ENCODE measurements at regions not wholly inside any gene's neighbourhood (a gene's known extent, or its start where the extent isn't known, plus 50 kb on each side); places are given as distances from the start of the nearest gene placed in this dataset.

DNA sequence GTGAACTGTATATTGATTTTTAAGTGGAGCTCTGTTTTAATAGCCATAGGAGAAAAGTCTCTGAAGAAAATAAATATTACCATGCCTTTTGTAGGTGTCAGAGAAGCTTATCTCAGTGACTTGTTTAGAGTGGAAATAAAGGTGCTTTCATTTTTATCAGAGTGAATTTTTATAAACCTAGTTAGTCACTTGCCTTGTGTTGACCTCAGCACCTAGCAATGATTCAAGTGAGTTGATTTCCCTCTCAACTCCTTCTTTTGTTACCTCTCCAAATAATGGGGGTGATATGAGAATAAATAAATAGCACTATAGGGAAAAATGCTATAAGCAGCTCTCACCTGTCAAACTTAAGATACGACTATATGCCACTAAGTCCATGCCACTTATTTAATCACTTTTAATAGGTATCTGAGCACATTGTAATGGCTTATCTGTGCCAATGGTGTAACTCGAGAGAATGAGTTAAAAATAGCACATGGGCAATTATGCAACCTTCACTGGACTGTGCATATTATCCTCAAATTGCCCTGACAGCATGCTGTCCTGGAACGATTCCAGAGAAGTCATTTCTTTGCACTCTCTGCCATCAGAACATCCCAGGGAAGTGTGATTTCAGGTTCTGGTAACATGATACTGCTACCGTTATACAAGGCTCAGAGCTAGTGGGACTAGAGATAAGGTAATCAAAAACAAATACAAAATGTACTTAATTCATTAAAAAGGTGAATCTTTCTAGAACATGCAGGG lies 290.8 kb downstream of the CCDC85A start:
- no peak for TF ChIP-seq JUND (IDR thresholded peaks at IDR 0.05; ENCODE audit: low read depth)
- no peak for DNase-seq (ENCODE audit: low read depth in 1 of 2, low spot score in 1 of 2)
- in situ Hi-C loops (cut with HindIII; ENCODE audit: low pct_unique_long_range_greater_than_20kb, low sequenced_read_pairs), result no loop called here

- in situ Hi-C loops (cut with HindIII; ENCODE audit: low pct_unique_long_range_greater_than_20kb, low sequenced_read_pairs), result no loop called here
- no peak for DNase-seq (ENCODE audit: low read depth in 1 of 2, low spot score in 1 of 2)
- TF ChIP-seq JUND (IDR thresholded peaks at IDR 0.05; ENCODE audit: low read depth), result no peak
Measured at GRCh38 chr2:56475191-56475590, 291.4 kb downstream of the CCDC85A start.

DNA sequence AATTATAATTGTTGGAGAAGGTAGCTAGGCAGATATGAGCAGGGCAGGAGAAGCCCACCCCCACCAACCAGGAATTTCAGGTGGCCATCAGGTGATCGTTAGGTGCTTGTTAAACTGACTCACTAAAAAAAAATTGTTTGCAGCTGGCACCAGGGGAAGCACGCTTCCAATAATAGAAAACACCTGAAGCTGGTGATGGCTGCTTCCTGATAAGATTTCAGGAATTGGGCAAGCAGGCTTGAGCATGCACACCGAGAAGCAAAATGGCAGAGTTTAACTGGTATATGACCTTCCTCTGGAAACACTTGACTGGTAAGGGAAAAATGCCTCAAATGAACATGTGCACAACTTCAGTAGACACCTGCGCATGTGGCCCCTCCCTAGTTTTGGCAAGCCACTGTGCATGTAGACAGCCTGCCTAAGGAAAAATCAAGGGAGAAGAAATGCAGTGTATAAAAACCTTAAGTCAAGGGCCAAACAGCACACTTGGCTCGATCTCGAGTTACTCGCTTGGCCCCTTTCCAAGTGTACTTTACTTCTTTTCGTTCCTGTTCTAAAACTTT lies 292.8 kb downstream of the CCDC85A start:
- no peak for TF ChIP-seq JUND (IDR thresholded peaks at IDR 0.05; ENCODE audit: low read depth)
- in situ Hi-C loops (cut with HindIII; ENCODE audit: low pct_unique_long_range_greater_than_20kb, low sequenced_read_pairs), result no loop called here
- no peak for DNase-seq (ENCODE audit: low read depth in 1 of 2, low spot score in 1 of 2)

DNA sequence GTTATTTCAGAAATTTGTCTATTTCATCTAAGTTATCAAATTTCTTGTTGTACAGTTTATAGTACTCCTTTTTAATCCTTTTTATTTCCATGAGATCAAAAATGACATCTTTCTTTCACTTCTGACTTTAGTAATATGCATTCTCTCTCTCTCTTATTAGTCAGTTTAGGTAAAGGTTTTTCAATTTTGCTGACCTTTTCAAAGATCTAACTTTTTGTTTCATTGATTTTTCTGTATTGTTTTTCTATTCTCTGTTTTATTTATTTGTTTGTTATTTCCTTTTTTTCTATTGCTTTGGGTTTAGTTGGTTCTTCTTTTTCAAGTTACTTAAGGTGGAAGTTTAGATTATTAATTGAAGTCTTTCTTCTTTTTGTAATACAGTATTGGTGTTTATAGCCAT lies 294.2 kb downstream of the CCDC85A start:
- in situ Hi-C loops (cut with HindIII; ENCODE audit: low pct_unique_long_range_greater_than_20kb, low sequenced_read_pairs), result no loop called here
- DNase-seq (ENCODE audit: low read depth in 1 of 2, low spot score in 1 of 2), result no peak
- no peak for TF ChIP-seq JUND (IDR thresholded peaks at IDR 0.05; ENCODE audit: low read depth)

GRCh38 chr2:56483081-56483480 lies 299.3 kb downstream of the CCDC85A start:
- no peak for TF ChIP-seq JUND (IDR thresholded peaks at IDR 0.05; ENCODE audit: low read depth)
- in situ Hi-C loops (cut with HindIII; ENCODE audit: low pct_unique_long_range_greater_than_20kb, low sequenced_read_pairs), result no loop called here
- DNase-seq (ENCODE audit: low read depth in 1 of 2, low spot score in 1 of 2), result no peak

- DNase-seq (ENCODE audit: low read depth in 1 of 2, low spot score in 1 of 2), result no peak
- no peak for TF ChIP-seq JUND (IDR thresholded peaks at IDR 0.05; ENCODE audit: low read depth)
- in situ Hi-C loops (cut with HindIII; ENCODE audit: low pct_unique_long_range_greater_than_20kb, low sequenced_read_pairs), result no loop called here
Measured at GRCh38 chr2:56484906-56485305, 301.1 kb downstream of the CCDC85A start.

DNA sequence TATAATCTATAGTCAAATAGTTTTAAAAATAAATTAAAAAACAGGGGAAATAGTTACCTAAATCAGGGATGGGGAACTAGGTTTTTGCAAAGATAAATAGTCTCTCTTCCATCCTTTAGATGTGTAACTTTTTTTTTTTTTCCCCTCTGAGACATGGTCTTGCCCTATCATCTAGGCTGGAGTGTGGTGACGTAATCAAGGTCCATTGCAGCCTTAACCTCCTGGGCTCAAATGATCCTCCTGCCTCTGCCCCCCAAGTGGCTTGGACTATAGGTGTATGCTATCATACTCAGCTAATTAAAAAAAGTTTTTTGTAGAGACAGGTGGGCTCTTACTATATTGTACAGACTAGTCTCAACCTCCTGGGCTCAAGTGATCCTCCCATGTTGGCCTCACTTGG lies 316.5 kb downstream of the CCDC85A start:
- no peak for TF ChIP-seq JUND (IDR thresholded peaks at IDR 0.05; ENCODE audit: low read depth)
- no peak for DNase-seq (ENCODE audit: low read depth in 1 of 2, low spot score in 1 of 2)
- in situ Hi-C loops (cut with HindIII; ENCODE audit: low pct_unique_long_range_greater_than_20kb, low sequenced_read_pairs), result no loop called here

DNA sequence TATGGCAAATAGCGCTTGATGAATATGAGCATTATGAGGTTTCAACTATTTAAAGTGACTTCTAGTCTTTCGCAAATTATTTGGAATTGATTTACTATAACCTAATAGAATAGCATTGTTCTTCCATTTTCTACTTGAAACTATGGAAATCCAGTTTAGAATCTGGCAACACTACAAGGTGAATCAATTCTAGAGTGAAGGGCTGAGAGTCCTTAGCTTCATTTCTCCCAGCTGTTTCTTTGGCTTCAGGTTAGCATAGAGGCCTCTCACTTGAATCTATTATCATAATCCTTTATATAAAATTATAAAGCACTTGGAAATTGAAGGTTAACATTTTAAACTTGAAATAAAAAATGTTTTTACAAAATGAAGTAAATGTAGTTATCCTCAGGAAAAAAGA lies 318.8 kb downstream of the CCDC85A start:
- no peak for TF ChIP-seq JUND (IDR thresholded peaks at IDR 0.05; ENCODE audit: low read depth)
- in situ Hi-C loops (cut with HindIII; ENCODE audit: low pct_unique_long_range_greater_than_20kb, low sequenced_read_pairs), result no loop called here
- no peak for DNase-seq (ENCODE audit: low read depth in 1 of 2, low spot score in 1 of 2)

GRCh38 chr2:56505885-56506284 lies 322.1 kb downstream of the CCDC85A start:
- DNase-seq (ENCODE audit: low read depth in 1 of 2, low spot score in 1 of 2), result no peak
- in situ Hi-C loops (cut with HindIII; ENCODE audit: low pct_unique_long_range_greater_than_20kb, low sequenced_read_pairs), result no loop called here
- TF ChIP-seq JUND (IDR thresholded peaks at IDR 0.05; ENCODE audit: low read depth), result no peak

GRCh38 chr2:56508662-56509061 lies 324.9 kb downstream of the CCDC85A start:
- in situ Hi-C loops (cut with HindIII; ENCODE audit: low pct_unique_long_range_greater_than_20kb, low sequenced_read_pairs), result no loop called here
- TF ChIP-seq JUND (IDR thresholded peaks at IDR 0.05; ENCODE audit: low read depth), result no peak
- DNase-seq (ENCODE audit: low read depth in 1 of 2, low spot score in 1 of 2), result no peak

DNA sequence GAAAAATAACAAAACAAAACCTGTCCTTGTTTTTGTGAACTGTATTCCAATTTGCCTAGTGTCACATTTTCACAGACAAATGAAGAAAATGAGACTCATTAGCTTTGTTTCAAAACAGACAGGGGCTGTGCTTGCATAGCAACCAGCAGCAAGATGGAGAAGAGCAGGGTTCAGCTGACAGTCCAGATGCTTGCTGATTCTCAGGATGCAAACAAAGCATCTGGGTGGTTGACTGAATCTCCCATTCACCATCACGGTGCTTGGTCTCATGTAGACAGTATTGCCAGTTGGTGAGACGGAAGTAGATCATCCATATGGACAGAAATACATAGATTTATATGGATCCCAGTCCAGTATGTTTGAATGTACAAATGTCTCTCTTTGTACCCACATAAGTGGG lies 326.8 kb downstream of the CCDC85A start:
- DNase-seq (ENCODE audit: low read depth in 1 of 2, low spot score in 1 of 2), result no peak
- no peak for TF ChIP-seq JUND (IDR thresholded peaks at IDR 0.05; ENCODE audit: low read depth)
- in situ Hi-C loops (cut with HindIII; ENCODE audit: low pct_unique_long_range_greater_than_20kb, low sequenced_read_pairs), result no loop called here

DNA sequence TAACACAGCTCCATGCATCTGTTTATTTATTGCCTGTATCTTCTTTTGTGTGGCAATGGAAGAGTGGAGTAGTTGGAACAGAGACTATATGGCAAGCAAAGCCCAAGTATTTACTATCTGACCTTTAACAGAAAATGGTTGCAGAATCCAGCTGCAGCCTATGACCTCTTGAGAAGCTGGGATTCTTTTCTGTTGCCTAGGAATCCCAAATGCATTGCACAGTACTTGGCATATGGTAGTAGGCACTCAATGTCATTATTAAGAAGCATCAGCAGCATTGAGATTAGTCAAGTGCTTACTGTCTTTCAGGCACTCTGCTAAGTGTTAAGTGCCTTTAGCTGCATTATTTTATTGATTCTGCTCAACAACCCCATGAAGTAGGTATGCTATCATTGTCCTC lies 331.6 kb downstream of the CCDC85A start:
- DNase-seq (ENCODE audit: low read depth in 1 of 2, low spot score in 1 of 2), result no peak
- in situ Hi-C loops (cut with HindIII; ENCODE audit: low pct_unique_long_range_greater_than_20kb, low sequenced_read_pairs), result no loop called here
- TF ChIP-seq JUND (IDR thresholded peaks at IDR 0.05; ENCODE audit: low read depth), result no peak

GRCh38 chr2:56519806-56520205 lies 336.0 kb downstream of the CCDC85A start:
- in situ Hi-C loops (cut with HindIII; ENCODE audit: low pct_unique_long_range_greater_than_20kb, low sequenced_read_pairs), result no loop called here
- DNase-seq (ENCODE audit: low read depth in 1 of 2, low spot score in 1 of 2), result no peak
- no peak for TF ChIP-seq JUND (IDR thresholded peaks at IDR 0.05; ENCODE audit: low read depth)

GRCh38 chr2:56522605-56523089 lies 338.9 kb downstream of the CCDC85A start:
- TF ChIP-seq JUND (IDR thresholded peaks at IDR 0.05; ENCODE audit: low read depth), result no peak
- DNase-seq (ENCODE audit: low read depth in 1 of 2, low spot score in 1 of 2), result no peak
- in situ Hi-C loops (cut with HindIII; ENCODE audit: low pct_unique_long_range_greater_than_20kb, low sequenced_read_pairs), result no loop called here

Measured in T47D (cell line).